SHP77 (cell line): ENCODE measurements at regions not wholly inside any gene's neighbourhood (a gene's known extent, or its start where the extent isn't known, plus 50 kb on each side); places are given as distances from the start of the nearest gene placed in this dataset.
"Not testable (repeated sequence)": the region's sequence is repeated elsewhere in the genome, so short reads cannot be mapped to it uniquely, and the experiment has no call there.

Experiments used
- DNase-seq, 2 experiments: peaks; one replicate each; lab custom pipeline; 2025; lab: John Stamatoyannopoulos, UW

- not testable (repeated sequence) for DNase-seq
Measured at GRCh38 chr5:62777081-62777480, 198.5 kb downstream of the LRRC70 start.

GRCh38 chr5:62776592-62776991 lies 198.0 kb downstream of the LRRC70 start:
- not testable (repeated sequence) for DNase-seq

GRCh38 chr5:62773460-62773859 lies 194.8 kb downstream of the LRRC70 start:
- no peak for DNase-seq

GRCh38 chr5:62771341-62771740 lies 192.7 kb downstream of the LRRC70 start:
- DNase-seq, result no peak

GRCh38 chr5:62767650-62768049 lies 189.0 kb downstream of the LRRC70 start:
- no peak for DNase-seq

GRCh38 chr5:62767077-62767476 lies 188.5 kb downstream of the LRRC70 start:
- no peak for DNase-seq

GRCh38 chr5:62762503-62762902 lies 183.9 kb downstream of the LRRC70 start:
- no peak for DNase-seq

- DNase-seq, result not testable (repeated sequence)
Measured at GRCh38 chr5:62757686-62758085, 179.1 kb downstream of the LRRC70 start.

GRCh38 chr5:62752998-62753367 lies 174.4 kb downstream of the LRRC70 start:
- peak; percentile 32 to 34 for DNase-seq

GRCh38 chr5:62752056-62752997 lies 173.7 kb downstream of the LRRC70 start:
- DNase-seq, result peak; percentile 6 to 14

- DNase-seq, result no peak
Measured at GRCh38 chr5:62742207-62742606, 163.6 kb downstream of the LRRC70 start.

GRCh38 chr5:62741761-62742160 lies 163.1 kb downstream of the LRRC70 start:
- no peak for DNase-seq

GRCh38 chr5:62737766-62738165 lies 159.1 kb downstream of the LRRC70 start:
- DNase-seq, result no peak

GRCh38 chr5:62732677-62733121 lies 154.1 kb downstream of the LRRC70 start:
- no peak for DNase-seq

- no peak for DNase-seq
Measured at GRCh38 chr5:62731022-62731421, 152.4 kb downstream of the LRRC70 start.

GRCh38 chr5:62729675-62730074 lies 151.1 kb downstream of the LRRC70 start:
- DNase-seq, result no peak

GRCh38 chr5:62727861-62728260 lies 149.2 kb downstream of the LRRC70 start:
- DNase-seq, result no peak

GRCh38 chr5:62727184-62727583 lies 148.6 kb downstream of the LRRC70 start:
- no peak for DNase-seq

- no peak for DNase-seq
Measured at GRCh38 chr5:62722360-62722759, 143.7 kb downstream of the LRRC70 start.

GRCh38 chr5:62720031-62720441 lies 141.4 kb downstream of the LRRC70 start:
- DNase-seq, result peak; percentile 71 to 73

GRCh38 chr5:62719061-62719720 lies 140.6 kb downstream of the LRRC70 start:
- DNase-seq, result no peak

- no peak for DNase-seq
Measured at GRCh38 chr5:62718324-62718723, 139.7 kb downstream of the LRRC70 start.

- no peak for DNase-seq
Measured at GRCh38 chr5:62717301-62717933, 138.8 kb downstream of the LRRC70 start.
